ENCODE measurements at regions not wholly inside any gene's neighbourhood (a gene's known extent, or its start where the extent isn't known, plus 50 kb on each side); places are given as distances from the start of the nearest gene placed in this dataset.

DNA sequence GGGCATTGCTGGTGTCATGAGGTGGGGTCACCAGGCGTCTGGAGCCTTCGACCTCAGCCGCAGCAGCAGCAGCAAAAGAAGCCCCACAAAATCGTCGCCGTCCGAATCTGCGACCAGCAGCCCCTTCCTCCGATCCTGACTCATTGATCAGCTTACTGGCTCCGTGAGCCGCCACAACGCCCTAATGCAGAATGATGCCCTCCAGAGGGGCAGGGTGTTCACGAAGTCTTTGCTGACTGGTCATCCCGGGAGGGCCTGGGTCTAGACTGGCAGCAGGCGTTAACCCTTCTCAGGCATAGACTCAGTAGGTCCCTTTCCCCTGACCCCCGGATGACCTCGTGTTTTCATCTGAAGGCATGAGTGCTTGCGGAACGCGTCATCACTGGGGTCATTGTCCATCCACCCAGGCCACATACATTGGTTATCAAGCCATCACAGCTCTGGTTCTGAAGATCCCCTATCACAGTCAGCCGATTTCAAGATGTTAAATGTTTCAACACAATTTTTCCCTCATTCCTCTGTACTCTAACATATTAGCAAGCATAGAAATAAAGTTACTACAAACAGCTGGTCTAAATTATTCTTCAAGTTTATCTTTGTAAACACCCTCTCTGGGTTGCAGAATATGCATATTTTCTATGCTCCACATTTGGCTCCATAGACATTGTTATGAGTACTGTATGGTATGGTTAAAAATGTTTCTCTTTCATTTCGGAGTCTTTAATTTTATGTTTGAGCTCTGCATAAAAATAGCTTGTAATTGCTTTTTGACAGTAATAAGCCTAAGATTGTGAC lies 83.3 kb upstream of the SALL3 start:
- DNase-seq (ENCODE audit: low read depth) = no peak

DNA sequence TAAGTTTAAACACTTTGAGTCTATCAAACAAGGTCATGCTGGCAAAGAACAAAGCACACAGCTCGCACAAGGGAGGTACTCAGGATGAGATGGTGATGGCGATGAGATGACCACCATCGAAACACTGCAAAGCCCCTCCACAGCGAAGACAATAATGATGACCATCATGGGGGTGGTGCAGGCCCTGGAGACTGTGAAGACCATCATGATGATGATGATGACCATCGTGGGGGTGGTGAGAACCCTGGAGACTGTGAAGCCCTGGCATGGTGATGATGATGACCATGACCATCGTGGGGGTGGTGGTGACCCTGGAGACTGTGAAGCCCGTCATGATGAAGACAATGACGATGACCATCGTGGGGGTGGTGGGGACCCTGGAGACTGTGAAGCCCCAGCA lies 81.6 kb upstream of the SALL3 start:
- DNase-seq (ENCODE audit: low read depth) = no peak

- DNase-seq (ENCODE audit: low read depth) = no peak
Observed at GRCh38 chr18:78898635-78899034, 81.0 kb upstream of the SALL3 start.

DNA sequence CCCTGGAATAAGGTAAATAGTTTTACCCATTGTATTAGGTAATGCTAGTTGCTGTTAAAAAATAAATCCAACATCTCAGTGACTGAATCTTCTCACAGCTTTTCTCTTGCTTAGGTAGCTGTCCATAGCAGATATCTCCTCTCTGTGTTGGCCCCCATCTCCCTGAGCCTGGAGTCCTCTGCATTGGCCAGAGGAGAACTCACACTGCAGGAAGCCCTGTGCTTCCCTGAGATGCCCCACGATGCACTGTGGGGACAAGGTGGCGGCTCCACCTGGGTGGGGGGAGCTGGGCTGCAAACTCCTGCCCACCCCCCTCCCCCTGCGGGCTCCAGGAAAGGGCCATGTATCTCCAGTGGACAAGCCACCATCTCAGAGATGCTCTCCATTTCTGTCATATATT lies 80.4 kb upstream of the SALL3 start:
- no peak for DNase-seq (ENCODE audit: low read depth)

- DNase-seq (ENCODE audit: low read depth) = no peak
Observed at GRCh38 chr18:78900938-78901909, 78.4 kb upstream of the SALL3 start.

DNA sequence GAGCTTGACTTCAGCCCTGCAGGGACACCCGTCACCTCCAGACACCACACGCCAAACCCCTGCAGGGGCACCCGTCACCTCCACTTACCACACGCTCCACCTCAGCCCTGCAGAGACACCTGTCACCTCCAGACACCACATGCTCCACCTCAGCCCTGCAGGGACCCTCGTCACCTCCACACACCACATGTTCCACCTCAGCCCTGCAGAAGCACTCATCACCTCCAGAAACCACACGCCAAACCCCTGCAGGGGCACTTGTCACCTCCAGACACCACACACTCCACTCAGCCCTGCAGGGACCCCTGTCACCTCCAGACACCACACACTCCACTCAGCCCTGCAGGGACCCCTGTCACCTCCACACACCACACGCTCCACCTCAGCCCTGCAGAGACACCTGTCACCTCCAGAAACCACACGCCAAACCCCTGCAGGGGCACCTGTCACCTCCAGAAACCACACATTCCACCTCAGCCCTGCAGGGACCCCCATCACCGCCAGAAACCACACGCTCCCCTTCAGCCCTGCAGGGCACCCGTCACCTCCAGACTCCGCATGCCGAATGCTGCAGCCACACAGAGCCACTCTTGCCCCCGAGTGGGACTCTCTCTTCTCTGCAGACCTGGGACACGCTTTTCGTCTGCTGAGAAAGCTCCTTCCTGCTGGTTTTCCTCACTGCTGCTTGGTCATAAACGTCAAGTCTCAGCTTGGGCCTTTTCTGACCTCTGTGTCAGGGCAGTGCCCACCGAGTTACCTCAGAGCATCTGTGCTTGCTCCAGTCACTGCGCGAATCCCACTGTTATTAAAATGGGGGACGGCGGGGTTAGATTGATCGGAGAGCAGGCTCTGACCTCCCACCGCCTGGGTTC lies 77.5 kb upstream of the SALL3 start:
- DNase-seq (ENCODE audit: low read depth) = no peak

DNA sequence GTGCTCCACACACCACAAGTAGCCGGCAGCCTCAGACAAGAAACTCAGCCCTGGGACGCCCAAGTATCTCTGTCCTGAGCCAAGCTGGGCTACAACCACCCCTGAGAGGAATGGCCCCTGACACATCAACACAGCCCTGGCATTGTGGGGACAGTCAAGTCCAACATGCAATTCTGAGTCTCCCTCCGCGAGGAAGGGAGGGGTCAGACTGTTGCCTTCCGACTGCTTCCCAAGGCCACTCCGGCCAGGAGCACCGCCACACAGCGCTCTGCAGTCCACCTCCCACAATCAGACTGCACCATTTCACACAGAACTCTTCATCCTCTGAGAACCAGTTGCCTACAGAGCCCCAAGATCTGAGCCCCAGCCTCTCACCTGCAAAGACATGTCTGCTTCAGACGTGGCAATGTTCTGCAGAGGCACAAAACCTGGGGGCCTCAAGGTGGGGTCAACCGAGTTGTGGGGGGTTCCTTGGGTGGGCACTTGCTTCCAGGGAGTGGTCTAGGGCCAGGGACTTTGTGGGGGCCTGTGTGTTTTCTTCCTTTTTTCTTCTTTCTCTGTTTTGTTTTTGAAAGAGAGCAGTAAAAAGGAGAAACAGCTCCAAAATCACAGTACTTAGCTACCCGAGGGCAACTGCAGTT lies 76.7 kb upstream of the SALL3 start:
- no peak for DNase-seq (ENCODE audit: low read depth)

DNA sequence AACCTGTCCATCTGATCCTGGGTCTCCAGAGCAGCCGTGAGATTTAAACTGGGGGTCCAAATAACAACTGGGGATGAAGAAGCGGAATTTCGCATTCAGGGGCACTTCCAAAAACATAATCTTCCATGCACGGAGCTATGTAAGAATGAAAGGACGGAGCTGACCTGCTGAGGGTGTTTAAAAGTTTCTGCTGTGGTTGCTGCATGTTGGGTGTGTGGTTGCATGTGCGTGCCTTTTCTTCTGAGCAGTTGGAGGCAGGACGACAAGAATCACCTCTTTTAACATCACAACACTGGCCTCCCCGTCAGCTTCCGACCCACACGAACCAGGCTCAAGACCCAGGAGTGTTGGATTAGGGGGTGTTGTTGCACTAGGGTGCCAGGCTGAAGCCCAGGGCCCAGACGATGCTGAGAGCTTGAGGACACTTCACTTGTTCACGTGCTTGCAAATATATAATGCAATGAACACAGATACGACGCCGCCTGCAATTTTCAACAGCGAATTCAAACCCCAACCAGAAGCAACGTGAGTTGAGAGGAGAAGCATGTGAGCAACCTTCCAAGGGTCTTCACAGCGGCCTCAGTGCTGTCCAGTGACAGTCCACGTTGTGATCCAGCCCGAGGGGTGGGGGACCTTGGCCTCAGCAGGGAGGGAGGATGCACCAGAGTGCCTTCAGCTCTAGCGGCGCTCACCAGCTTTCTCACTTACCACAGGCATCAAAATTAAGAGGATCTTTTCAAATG lies 76.0 kb upstream of the SALL3 start:
- DNase-seq (ENCODE audit: low read depth) = no peak

- no peak for DNase-seq (ENCODE audit: low read depth)
Observed at GRCh38 chr18:78904179-78904531, 75.5 kb upstream of the SALL3 start.

- DNase-seq (ENCODE audit: low read depth) = no peak
Observed at GRCh38 chr18:78905334-78905733, 74.3 kb upstream of the SALL3 start.

DNA sequence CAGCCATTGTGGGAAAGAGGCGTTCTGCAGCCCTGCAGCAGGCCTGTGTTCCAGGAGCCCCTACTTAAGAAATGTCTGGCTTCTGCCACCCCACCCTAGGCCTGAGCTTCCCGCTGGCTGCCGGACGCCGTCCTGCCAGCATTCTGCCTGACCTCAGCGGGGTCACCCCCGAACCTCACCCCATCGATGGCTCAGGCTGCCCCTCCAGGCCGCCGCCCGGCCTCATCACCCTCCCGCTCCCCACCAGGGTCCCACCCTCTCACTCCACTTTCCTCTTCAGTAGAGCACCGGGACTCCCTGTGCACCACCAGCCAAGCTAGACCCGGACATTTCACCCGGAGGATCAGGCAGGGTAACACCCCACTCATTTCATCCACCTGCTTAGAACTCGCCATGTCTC lies 73.6 kb upstream of the SALL3 start:
- no peak for DNase-seq (ENCODE audit: low read depth)

GRCh38 chr18:78908462-78909260 lies 71.0 kb upstream of the SALL3 start:
- no peak for DNase-seq (ENCODE audit: low read depth)

- DNase-seq (ENCODE audit: low read depth) = no peak
Observed at GRCh38 chr18:78911751-78912283, 67.8 kb upstream of the SALL3 start.

- DNase-seq (ENCODE audit: low read depth) = no peak
Observed at GRCh38 chr18:78912336-78912735, 67.3 kb upstream of the SALL3 start.

- no peak for DNase-seq (ENCODE audit: low read depth)
Observed at GRCh38 chr18:78912844-78913243, 66.8 kb upstream of the SALL3 start.

DNA sequence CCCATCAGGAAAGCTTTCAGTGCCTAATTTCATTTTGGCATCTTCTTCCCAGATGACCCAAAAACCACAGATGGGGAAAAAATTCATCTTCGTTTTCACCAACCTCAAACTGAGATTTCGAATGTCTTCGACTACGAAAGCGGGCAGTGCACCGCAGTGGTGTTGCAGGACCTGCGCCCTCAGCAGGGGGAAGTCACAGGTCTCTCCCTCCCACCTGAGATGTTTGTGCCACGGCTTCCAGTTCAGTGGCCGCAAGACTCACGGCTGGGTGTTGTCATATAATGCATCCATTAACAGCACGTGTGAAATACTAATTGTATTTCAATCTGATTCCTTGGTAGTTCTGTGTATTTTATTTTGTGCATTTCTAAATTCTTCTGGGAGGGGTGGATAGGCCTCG lies 66.2 kb upstream of the SALL3 start:
- DNase-seq (ENCODE audit: low read depth) = no peak

- DNase-seq (ENCODE audit: low read depth) = no peak
Observed at GRCh38 chr18:78913830-78914231, 65.8 kb upstream of the SALL3 start.

- no peak for DNase-seq (ENCODE audit: low read depth)
Observed at GRCh38 chr18:78914249-78914935, 65.2 kb upstream of the SALL3 start.

- DNase-seq (ENCODE audit: low read depth) = no peak
Observed at GRCh38 chr18:78915446-78916008, 64.1 kb upstream of the SALL3 start.

Measured in forelimb muscle (tissue), 1 donor.